GM10266 (cell line): ENCODE measurements at regions not wholly inside any gene's neighbourhood (a gene's known extent, or its start where the extent isn't known, plus 50 kb on each side); places are given as distances from the start of the nearest gene placed in this dataset.
"Not testable (repeated sequence)": the region's sequence is repeated elsewhere in the genome, so short reads cannot be mapped to it uniquely, and the experiment has no call there.

Source experiments
- DNase-seq: peaks from one replicate; pipeline ENCODE4 v3.0.0; 2012; ENCODE audit errors: extremely low spot score
- CTCF ChIP-seq: IDR thresholded peaks from 2 replicates; pipeline ENCODE4 v1.5.1; 2012; ENCODE audit warnings: mild to moderate bottlenecking, low read depth; ENCODE audit not compliant: control insufficient read depth, insufficient read depth; ENCODE audit errors: missing control alignments

- no peak for TF ChIP-seq CTCF
- no peak for DNase-seq
Measured at GRCh38 chr4:153094435-153094834, 109.8 kb upstream of the TRIM2 start.

- no peak for TF ChIP-seq CTCF
- DNase-seq = no peak
Measured at GRCh38 chr4:153095448-153096204, 108.6 kb upstream of the TRIM2 start.

GRCh38 chr4:153096344-153096743 lies 107.9 kb upstream of the TRIM2 start:
- DNase-seq = no peak
- no peak for TF ChIP-seq CTCF

DNA sequence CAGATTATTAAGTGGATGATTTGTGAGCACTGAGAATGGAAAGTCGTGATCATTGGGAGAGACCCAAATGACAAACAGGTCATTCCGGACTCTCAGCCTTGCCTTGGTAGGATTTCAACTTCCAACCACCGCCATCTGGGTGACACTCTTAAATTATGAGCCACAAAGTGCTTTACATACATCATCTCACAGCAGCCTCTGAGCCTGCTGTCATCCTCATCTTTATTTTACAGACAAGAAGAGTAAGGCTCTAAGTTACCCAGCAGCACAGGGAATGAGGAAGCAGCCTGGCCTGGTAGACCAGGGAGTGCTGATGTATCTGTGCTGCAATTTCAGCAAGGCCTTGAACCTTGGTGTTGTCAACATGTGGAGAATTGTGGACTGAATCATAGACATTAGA lies 105.8 kb upstream of the TRIM2 start:
- TF ChIP-seq CTCF = no peak
- no peak for DNase-seq

DNA sequence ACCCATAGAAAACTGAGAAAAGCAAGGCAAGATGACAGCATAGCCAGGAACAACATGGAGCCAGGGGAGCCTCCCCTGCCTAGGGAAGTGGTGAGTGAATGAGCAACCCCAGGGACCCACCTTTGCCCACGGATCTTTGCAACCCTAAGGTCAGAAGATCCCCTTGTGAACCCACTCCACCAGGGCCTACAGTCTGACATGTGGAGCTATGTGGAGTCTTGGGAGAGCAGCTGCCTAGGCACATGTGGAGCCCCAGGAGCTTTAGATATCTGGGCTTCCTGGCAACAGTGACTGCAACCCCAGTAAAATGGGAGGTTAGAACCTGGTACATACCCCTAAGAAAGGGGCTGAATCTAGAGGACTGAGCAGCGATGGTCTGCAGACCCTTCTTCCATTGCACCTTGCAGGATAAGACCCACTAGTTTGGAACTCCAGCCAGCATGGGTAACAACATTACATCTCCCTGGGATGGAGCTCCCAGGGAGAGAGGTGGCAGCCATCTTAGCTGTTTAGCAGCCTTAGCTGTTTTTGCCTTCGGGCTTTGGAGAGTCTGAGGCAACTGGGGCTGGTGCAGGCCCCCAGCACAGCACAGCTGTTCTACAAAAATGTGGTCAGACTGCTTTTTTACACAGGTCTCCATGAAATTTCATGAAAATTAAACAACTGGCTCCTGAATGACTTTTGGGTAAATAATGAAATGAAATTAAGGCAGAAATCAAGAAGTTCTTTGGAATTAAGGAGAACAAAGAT lies 104.7 kb upstream of the TRIM2 start:
- no peak for DNase-seq
- no peak for TF ChIP-seq CTCF

DNA sequence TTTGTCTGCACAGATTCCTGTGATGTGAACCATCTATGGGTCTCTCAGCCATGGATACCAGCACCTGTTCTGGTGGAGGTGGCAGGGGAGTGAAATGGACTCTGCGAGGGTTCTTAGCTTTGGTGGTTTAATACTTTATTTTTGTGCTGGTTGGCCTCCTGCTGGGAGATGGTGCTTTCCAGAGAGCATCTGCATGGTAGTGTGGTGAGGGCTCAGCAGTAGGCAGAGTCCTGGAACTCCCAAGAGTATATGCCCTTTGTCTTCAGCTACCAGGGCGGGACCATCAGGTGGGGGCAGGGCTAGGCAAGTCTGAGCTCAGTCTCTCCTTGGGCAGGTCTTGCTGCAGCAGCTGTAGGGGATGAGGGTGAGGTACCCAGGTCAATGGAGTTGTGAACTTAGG lies 97.5 kb upstream of the TRIM2 start:
- not testable (repeated sequence) for DNase-seq

DNA sequence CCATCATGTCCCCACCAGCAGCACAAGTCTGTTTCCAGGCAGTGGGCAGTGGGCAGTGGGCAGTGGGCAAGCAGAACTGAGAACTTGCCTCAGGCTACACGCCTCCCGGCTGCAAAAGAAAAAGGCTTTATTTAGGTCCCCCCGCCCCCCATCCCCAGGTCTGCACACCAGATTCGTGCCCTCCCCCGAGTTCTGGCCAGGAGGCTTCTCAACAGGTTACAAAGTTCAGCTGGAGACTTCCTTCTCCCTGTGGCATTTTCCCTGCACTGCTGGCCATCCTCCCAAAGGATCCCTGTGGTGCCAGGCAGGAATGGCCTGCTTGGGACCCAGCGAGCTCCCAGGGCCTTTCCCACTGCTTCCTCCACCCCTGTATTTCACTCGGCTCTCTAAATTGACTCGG lies 97.0 kb upstream of the TRIM2 start:
- no peak for TF ChIP-seq CTCF
- DNase-seq = no peak

GRCh38 chr4:153109296-153109849 lies 94.9 kb upstream of the TRIM2 start:
- no peak for DNase-seq
- TF ChIP-seq CTCF = no peak
